Hepatocyte (in vitro differentiated cells): ENCODE measurements at regions not wholly inside any gene's neighbourhood (a gene's known extent, or its start where the extent isn't known, plus 50 kb on each side); places are given as distances from the start of the nearest gene placed in this dataset.

ENCODE experiments used
- DNase-seq: peaks from one replicate; pipeline ENCODE4 v3.0.0-alpha.2; 2016; ENCODE audit warnings: low spot score
- H2AFZ ChIP-seq: fragments of 200-600 bp; sonication (generic); 2 replicates; pipeline ENCODE4 v1.6.0; 2016; ENCODE audit warnings: antibody characterized with exemption, mild to moderate bottlenecking
- H3K27ac ChIP-seq: fragments of 200-600 bp; sonication (generic); 2 replicates; pipeline ENCODE4 v1.5.1; 2016; ENCODE audit warnings: mild to moderate bottlenecking
- H3K27me3 ChIP-seq: fragments of 200-600 bp; sonication (generic); 2 replicates; pipeline ENCODE4 v1.6.1; 2016
- H3K36me3 ChIP-seq: fragments of 200-600 bp; sonication (generic); replicated peaks from 2 replicates; pipeline ENCODE4 v1.5.1; 2016; ENCODE audit warnings: low read depth; ENCODE audit not compliant: insufficient read depth
- H3K4me1 ChIP-seq: fragments of 200-600 bp; sonication (generic); 2 replicates; pipeline ENCODE4 v1.5.1; 2016; ENCODE audit warnings: mild to moderate bottlenecking, moderate library complexity; ENCODE audit not compliant: insufficient read depth
- H3K4me2 ChIP-seq: fragments of 200-600 bp; sonication (generic); 2 replicates; pipeline ENCODE4 v1.6.0; 2016
- H3K4me3 ChIP-seq: fragments of 200-600 bp; sonication (generic); 2 replicates; pipeline ENCODE4 v1.5.1; 2016; ENCODE audit warnings: mild to moderate bottlenecking
- H3K79me2 ChIP-seq: fragments of 200-600 bp; sonication (generic); 2 replicates; pipeline ENCODE4 v1.6.0; 2017; ENCODE audit warnings: mild to moderate bottlenecking
- H3K9me2 ChIP-seq: fragments of 200-600 bp; sonication (generic); replicated peaks from 2 replicates; pipeline ENCODE4 v1.6.0; 2017; ENCODE audit warnings: mild to moderate bottlenecking; ENCODE audit not compliant: insufficient read depth
- H3K9me3 ChIP-seq: fragments of 200-600 bp; sonication (generic); 2 replicates; pipeline ENCODE4 v1.5.1; 2016; ENCODE audit warnings: low read depth, mild to moderate bottlenecking
- H4K20me1 ChIP-seq: fragments of 200-600 bp; sonication (generic); 2 replicates; pipeline ENCODE4 v1.6.0; 2016; ENCODE audit warnings: mild to moderate bottlenecking; ENCODE audit not compliant: insufficient read depth, poor library complexity, severe bottlenecking
- EZH2 ChIP-seq: fragments of 200-600 bp; sonication (generic); IDR thresholded peaks from 2 replicates; pipeline ENCODE4 v1.6.1; 2016; ENCODE audit warnings: antibody characterized with exemption, mild to moderate bottlenecking, borderline replicate concordance
- EZH2phosphoT487 ChIP-seq: fragments of 200-600 bp; sonication (generic); IDR thresholded peaks from one replicate; pipeline ENCODE4 v1.6.1; 2018; ENCODE audit warnings: antibody characterized with exemption, mild to moderate bottlenecking, low read depth, moderate library complexity; ENCODE audit not compliant: unreplicated experiment, severe bottlenecking
- WGBS: methylation state at CpG from one replicate; pipeline ENCODE4 v1.1.6; 2016; ENCODE audit warnings: low lambda C conversion rate; ENCODE audit errors: missing lambda C conversion rate; 5-methylcytosine and 5-hydroxymethylcytosine counted together
- TF ChIP-seq, protein P1 (sequence below): fragments of 200-600 bp; sonication (generic); IDR thresholded peaks from 2 replicates; pipeline ENCODE4 v1.5.1; 2016; ENCODE audit warnings: antibody characterized with exemption, mild to moderate bottlenecking; ENCODE audit not compliant: poor library complexity

DNA sequence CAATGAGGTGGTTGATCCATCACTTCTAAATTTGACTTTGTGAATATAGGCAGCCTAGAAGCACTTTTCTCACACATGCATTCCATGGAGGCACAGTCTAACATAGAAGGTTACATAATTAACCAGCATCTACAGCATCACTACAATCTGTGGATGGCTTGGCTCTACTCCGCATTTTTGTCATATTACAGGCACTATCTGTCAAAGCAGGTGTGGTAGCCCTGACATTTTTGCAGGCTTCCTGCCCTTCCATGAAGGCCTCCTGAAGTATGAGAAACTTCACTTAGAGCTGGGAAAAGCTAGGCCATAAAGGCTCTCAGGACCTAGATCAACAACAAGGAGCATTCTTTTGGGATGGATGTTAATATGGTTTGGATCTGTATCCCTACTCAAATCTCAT, 378.0 kb downstream of the ANXA1 start:
- TF ChIP-seq EZH2phosphoT487, result no peak
- TF ChIP-seq, protein P1, sequence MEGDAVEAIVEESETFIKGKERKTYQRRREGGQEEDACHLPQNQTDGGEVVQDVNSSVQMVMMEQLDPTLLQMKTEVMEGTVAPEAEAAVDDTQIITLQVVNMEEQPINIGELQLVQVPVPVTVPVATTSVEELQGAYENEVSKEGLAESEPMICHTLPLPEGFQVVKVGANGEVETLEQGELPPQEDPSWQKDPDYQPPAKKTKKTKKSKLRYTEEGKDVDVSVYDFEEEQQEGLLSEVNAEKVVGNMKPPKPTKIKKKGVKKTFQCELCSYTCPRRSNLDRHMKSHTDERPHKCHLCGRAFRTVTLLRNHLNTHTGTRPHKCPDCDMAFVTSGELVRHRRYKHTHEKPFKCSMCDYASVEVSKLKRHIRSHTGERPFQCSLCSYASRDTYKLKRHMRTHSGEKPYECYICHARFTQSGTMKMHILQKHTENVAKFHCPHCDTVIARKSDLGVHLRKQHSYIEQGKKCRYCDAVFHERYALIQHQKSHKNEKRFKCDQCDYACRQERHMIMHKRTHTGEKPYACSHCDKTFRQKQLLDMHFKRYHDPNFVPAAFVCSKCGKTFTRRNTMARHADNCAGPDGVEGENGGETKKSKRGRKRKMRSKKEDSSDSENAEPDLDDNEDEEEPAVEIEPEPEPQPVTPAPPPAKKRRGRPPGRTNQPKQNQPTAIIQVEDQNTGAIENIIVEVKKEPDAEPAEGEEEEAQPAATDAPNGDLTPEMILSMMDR, result no peak
- no peak for TF ChIP-seq EZH2

DNA sequence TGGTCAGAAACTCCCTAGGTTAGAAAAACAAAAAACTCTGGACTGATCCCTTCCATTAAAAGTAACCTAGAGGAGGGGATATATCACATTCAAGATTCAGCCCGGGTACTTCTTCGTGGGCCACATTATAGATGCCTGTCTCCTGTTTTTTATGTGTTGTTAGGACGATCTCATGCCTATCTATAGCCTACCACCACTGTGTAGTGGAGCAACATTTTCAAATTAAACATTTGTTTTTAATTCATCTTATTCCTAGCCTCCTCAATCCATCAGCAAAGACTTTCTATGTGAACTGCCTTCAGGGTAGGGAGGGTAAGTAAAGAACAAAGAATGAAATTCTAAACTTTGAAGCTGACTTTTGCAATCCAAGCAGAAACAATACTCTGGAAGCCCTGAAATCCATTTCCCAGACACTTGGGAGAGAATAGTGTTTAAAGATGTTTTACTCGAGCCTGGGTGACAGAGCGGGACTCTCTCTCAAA, 379.4 kb downstream of the ANXA1 start:
- Histone ChIP-seq H3K27ac (no peak overlapping the region), H3K27me3 (no peaks in the 10 kb centered on the region), H3K9me2 (no peaks in the 10 kb centered on the region), H3K36me3 (no peaks in the 10 kb centered on the region), H4K20me1 (no peaks in the 10 kb centered on the region), H3K79me2 (no peaks in the 10 kb centered on the region), H2AFZ (no peak overlapping the region), H3K4me2 (no peak overlapping the region), H3K4me1 (no peaks in the 10 kb centered on the region), H3K4me3 (no peak overlapping the region), H3K9me3 (no peaks in the 10 kb centered on the region)
- DNase-seq, result no peak
- 77% methylated on average over 5 of the region's 5 CpGs for WGBS
- no peak for TF ChIP-seq EZH2phosphoT487
- TF ChIP-seq, protein P1, result no peak
- TF ChIP-seq EZH2, result no peak

More for the DNA sequence above, 378.0 kb downstream of the ANXA1 start:
- no peak for DNase-seq
- no peaks in the 10 kb centered on the region for H3K27me3 ChIP-seq
- no peaks in the 10 kb centered on the region for H3K4me1 ChIP-seq
- no peak overlapping the region for H3K4me3 ChIP-seq
- H3K9me2 ChIP-seq, result no peaks in the 10 kb centered on the region
- no peaks in the 10 kb centered on the region for H3K79me2 ChIP-seq
- no peaks in the 10 kb centered on the region for H4K20me1 ChIP-seq
- no peaks in the 10 kb centered on the region for H3K36me3 ChIP-seq
- H3K27ac ChIP-seq, result no peak overlapping the region
- H2AFZ ChIP-seq, result no peak overlapping the region
- no peaks in the 10 kb centered on the region for H3K9me3 ChIP-seq
- WGBS, result 89% methylated on average over 1 of the region's 1 CpG
- H3K4me2 ChIP-seq, result no peak overlapping the region

DNA sequence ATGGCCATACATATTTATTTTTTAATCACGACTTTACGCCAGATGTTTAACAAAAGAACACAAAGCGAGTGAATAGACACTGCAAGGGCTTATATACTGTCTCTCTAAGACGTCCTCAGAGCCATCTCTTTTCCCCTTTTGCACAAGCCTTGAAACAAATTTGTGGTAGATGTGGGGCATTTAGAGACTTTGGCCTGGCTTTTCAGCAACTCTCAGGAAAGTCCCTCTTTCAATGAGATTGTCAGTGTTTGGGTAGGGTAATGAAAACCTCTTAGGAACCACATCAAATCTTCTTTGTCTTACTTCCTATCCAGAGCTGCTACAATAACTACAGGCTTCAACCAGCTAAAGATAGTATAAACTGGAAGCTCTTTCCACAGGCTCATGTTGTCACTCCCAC, 380.0 kb downstream of the ANXA1 start:
- no peaks in the 10 kb centered on the region for H3K9me2 ChIP-seq
- no peak for TF ChIP-seq EZH2phosphoT487
- no peak for TF ChIP-seq EZH2
- TF ChIP-seq, protein P1, result no peak
- no peaks in the 10 kb centered on the region for H4K20me1 ChIP-seq
- H3K4me3 ChIP-seq, result no peak overlapping the region
- no peaks in the 10 kb centered on the region for H3K9me3 ChIP-seq
- no peaks in the 10 kb centered on the region for H3K79me2 ChIP-seq
- no peaks in the 10 kb centered on the region for H3K36me3 ChIP-seq
- H3K27me3 ChIP-seq, result no peaks in the 10 kb centered on the region
- no peak overlapping the region for H3K27ac ChIP-seq
- no peak for DNase-seq
- no peaks in the 10 kb centered on the region for H3K4me1 ChIP-seq
- no peak overlapping the region for H2AFZ ChIP-seq
- WGBS, result 69% methylated on average over 4 of the region's 4 CpGs
- no peak overlapping the region for H3K4me2 ChIP-seq

DNA sequence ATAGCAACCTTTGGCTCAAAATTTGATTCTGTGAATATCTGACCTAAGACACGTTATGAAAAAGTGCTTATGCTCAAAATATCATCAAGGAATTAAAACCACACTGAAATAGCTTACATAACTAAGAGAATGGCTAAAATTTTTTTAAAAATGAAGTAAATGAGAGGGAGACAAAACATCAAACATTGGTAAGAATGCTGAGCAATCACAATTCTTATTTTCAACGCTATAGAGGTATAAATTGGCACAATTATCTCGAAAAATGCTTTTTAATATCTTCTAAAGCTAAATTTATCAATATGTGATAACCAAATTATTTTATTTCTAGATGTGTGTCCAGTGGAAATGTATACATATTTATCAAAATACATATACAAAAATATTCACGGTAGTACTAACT, 381.3 kb downstream of the ANXA1 start:
- Histone ChIP-seq H3K27ac (no peak overlapping the region), H4K20me1 (no peaks in the 10 kb centered on the region), H3K36me3 (no peaks in the 10 kb centered on the region), H3K4me1 (no peaks in the 10 kb centered on the region), H3K9me3 (no peaks in the 10 kb centered on the region), H3K27me3 (no peaks in the 10 kb centered on the region), H3K79me2 (no peaks in the 10 kb centered on the region), H3K4me2 (no peak overlapping the region), H2AFZ (no peak overlapping the region), H3K9me2 (no peaks in the 10 kb centered on the region), H3K4me3 (no peak overlapping the region)
- 72% methylated on average over 4 of the region's 4 CpGs for WGBS
- DNase-seq, result no peak
- TF ChIP-seq EZH2 (no peak), EZH2phosphoT487 (no peak)
- TF ChIP-seq, protein P1, result no peak
